ENCODE measurements at regions not wholly inside any gene's neighbourhood (a gene's known extent, or its start where the extent isn't known, plus 50 kb on each side); places are given as distances from the start of the nearest gene placed in this dataset.

GRCh38 chr3:105979961-105980360 is 111.1 kb upstream of the CBLB start:
- TF ChIP-seq, protein P1, sequence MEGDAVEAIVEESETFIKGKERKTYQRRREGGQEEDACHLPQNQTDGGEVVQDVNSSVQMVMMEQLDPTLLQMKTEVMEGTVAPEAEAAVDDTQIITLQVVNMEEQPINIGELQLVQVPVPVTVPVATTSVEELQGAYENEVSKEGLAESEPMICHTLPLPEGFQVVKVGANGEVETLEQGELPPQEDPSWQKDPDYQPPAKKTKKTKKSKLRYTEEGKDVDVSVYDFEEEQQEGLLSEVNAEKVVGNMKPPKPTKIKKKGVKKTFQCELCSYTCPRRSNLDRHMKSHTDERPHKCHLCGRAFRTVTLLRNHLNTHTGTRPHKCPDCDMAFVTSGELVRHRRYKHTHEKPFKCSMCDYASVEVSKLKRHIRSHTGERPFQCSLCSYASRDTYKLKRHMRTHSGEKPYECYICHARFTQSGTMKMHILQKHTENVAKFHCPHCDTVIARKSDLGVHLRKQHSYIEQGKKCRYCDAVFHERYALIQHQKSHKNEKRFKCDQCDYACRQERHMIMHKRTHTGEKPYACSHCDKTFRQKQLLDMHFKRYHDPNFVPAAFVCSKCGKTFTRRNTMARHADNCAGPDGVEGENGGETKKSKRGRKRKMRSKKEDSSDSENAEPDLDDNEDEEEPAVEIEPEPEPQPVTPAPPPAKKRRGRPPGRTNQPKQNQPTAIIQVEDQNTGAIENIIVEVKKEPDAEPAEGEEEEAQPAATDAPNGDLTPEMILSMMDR (IDR thresholded peaks at IDR 0.05; ENCODE audit: borderline replicate concordance, extremely low read depth, low read length, poor library complexity, severe bottlenecking) = no peak
- no peak for TF ChIP-seq EZH2 (IDR thresholded peaks at IDR 0.05; ENCODE audit: borderline replicate concordance, low read depth, low read length, severe bottlenecking)
